Spleen (tissue), 7 donors: ENCODE measurements at regions not wholly inside any gene's neighbourhood (a gene's known extent, or its start where the extent isn't known, plus 50 kb on each side); places are given as distances from the start of the nearest gene placed in this dataset.

Experiments
- POLR2A ChIP-seq, 3 donors: fragments of 450-650 bp; IDR thresholded peaks; one replicate each; pipeline ENCODE4 v1.5.1; 2017; ENCODE audit warnings: antibody characterized with exemption in 3 of 3, mild to moderate bottlenecking in 1 of 3
- POLR2AphosphoS5 ChIP-seq, 3 donors: sonication (generic); formaldehyde crosslinking; IDR thresholded peaks; one replicate each; pipeline ENCODE4 v1.5.1; 2017; ENCODE audit warnings: antibody characterized with exemption in 3 of 3
- TF ChIP-seq, protein P1 (sequence below), 11 experiments: fragments of 200-600 bp in 7 of 11; fragments of 450-650 bp in 4 of 11; sonication (generic) in 4 of 11; IDR thresholded peaks in 8 of 11; conservative IDR thresholded peaks in 3 of 11; 1 replicate in 7 of 11; 2 replicates in 4 of 11; pipeline versions ENCODE4 v1.4.0 to v1.8.0; 2016 to 2021; ENCODE audit warnings: antibody characterized with exemption in 11 of 11, inconsistent platforms in 4 of 11, mild to moderate bottlenecking in 1 of 11
- donor health status: DM: no; HTN: no; CAD: no; lungs with moderate emphysema.
- donor health status: DM: no; HTN: no; CAD: no.
- donor health status: DM: no; HTN: no; CAD: no.

DNA sequence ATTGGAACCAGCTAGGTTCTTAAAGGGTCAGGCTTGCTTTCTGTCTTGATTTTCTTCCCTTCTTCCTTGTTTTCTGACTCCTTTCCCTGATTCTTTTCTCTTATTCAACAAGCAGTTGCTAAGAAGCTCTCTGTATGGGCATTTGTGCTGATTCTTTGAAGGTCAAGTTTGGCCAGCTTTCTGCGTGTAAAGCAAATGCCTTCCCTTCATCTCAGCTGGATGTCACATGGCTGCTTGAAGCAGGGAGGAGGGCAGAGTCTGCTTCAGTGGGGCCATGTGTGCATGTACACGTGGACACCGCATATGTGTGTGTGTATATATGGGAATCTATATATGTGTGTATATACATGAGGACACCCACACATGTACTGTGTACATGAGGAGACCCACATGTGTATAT lies 139.9 kb upstream of the ATP6AP2 start:
- TF ChIP-seq POLR2A (IDR thresholded peaks at IDR 0.05) (no peak), POLR2AphosphoS5 (IDR thresholded peaks at IDR 0.05) (no peak)
- TF ChIP-seq, protein P1, sequence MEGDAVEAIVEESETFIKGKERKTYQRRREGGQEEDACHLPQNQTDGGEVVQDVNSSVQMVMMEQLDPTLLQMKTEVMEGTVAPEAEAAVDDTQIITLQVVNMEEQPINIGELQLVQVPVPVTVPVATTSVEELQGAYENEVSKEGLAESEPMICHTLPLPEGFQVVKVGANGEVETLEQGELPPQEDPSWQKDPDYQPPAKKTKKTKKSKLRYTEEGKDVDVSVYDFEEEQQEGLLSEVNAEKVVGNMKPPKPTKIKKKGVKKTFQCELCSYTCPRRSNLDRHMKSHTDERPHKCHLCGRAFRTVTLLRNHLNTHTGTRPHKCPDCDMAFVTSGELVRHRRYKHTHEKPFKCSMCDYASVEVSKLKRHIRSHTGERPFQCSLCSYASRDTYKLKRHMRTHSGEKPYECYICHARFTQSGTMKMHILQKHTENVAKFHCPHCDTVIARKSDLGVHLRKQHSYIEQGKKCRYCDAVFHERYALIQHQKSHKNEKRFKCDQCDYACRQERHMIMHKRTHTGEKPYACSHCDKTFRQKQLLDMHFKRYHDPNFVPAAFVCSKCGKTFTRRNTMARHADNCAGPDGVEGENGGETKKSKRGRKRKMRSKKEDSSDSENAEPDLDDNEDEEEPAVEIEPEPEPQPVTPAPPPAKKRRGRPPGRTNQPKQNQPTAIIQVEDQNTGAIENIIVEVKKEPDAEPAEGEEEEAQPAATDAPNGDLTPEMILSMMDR (IDR thresholded peaks at IDR 0.05 in 8 of 11, conservative IDR thresholded peaks at IDR 0.05 in 3 of 11) = no peak
